Activated T-helper 2 cell treated with anti-CD3 and anti-CD28 coated beads, Interferon-gamma antibody, Interleukin-2, Interleukin-4, amounts not matched to agents 10 μg/mL and 5 μg/mL and 100 μg/mL, durations not matched to agents 14 hours and 24 hours and 36 hours (primary cell): ENCODE measurements at regions not wholly inside any gene's neighbourhood (a gene's known extent, or its start where the extent isn't known, plus 50 kb on each side); places are given as distances from the start of the nearest gene placed in this dataset.

ENCODE experiments used
- DNase-seq: peaks from one replicate; pipeline ENCODE4 v3.0.0; 2021; ENCODE audit warnings: low spot score
- H3K27ac Mint-ChIP-seq: one replicate; pipeline ENCODE4 v1.8.0; 2021; ENCODE audit warnings: mixed read lengths
- H3K27me3 Mint-ChIP-seq: one replicate; pipeline ENCODE4 v1.8.0; 2021; ENCODE audit warnings: low read depth, mixed read lengths
- H3K36me3 Mint-ChIP-seq: one replicate; pipeline ENCODE4 v1.8.0; 2021; ENCODE audit warnings: low read depth, mixed read lengths
- H3K4me1 Mint-ChIP-seq: one replicate; pipeline ENCODE4 v1.8.0; 2021; ENCODE audit warnings: low read depth, mixed read lengths
- H3K4me3 Mint-ChIP-seq: one replicate; pipeline ENCODE4 v1.8.0; 2021; ENCODE audit warnings: low read depth, mild to moderate bottlenecking, moderate library complexity, mixed read lengths
- H3K9me3 Mint-ChIP-seq: one replicate; pipeline ENCODE4 v1.8.0; 2021; ENCODE audit warnings: mixed read lengths
- intact Hi-C: fragments of 100-400 bp; cut with micrococcal nuclease; formaldehyde crosslinking; loops from one replicate; pipeline ENCODE4 v1.15.1; 2023

- Mint-ChIP-seq H3K27ac (no peak overlapping the region), H3K36me3 (no peaks in the 10 kb centered on the region), H3K4me3 (no peak overlapping the region), H3K4me1 (peaks cover 15% of the 10 kb centered on the region), H3K27me3 (peaks cover 21% of the 10 kb centered on the region), H3K9me3 (no peaks in the 10 kb centered on the region)
- intact Hi-C loops, result no loop called here
- no peak for DNase-seq
These were observed 174.8 kb upstream of the SYT6 start for GRCh38 chr1:114328361-114328904.

- no peak for DNase-seq
- H3K27ac Mint-ChIP-seq, result no peak overlapping the region
- intact Hi-C loops, result no loop called here
- peaks cover 11% of the 10 kb centered on the region for H3K27me3 Mint-ChIP-seq
- no peaks in the 10 kb centered on the region for H3K36me3 Mint-ChIP-seq
- no peaks in the 10 kb centered on the region for H3K9me3 Mint-ChIP-seq
- H3K4me3 Mint-ChIP-seq, result no peak overlapping the region
- H3K4me1 Mint-ChIP-seq, result no peaks in the 10 kb centered on the region
These were observed 170.9 kb upstream of the SYT6 start for GRCh38 chr1:114324662-114324965.

GRCh38 chr1:114323959-114324661 is 170.4 kb upstream of the SYT6 start:
- Mint-ChIP-seq H3K4me1 (no peaks in the 10 kb centered on the region), H3K27ac (no peak overlapping the region), H3K36me3 (no peaks in the 10 kb centered on the region), H3K27me3 (peaks cover 14% of the 10 kb centered on the region), H3K9me3 (no peaks in the 10 kb centered on the region), H3K4me3 (no peak overlapping the region)
- intact Hi-C loops, result no loop called here
- DNase-seq, result no peak

GRCh38 chr1:114322734-114323133 is 169.1 kb upstream of the SYT6 start:
- no peak for DNase-seq
- Mint-ChIP-seq H3K27ac (no peak overlapping the region), H3K4me1 (no peaks in the 10 kb centered on the region), H3K36me3 (no peaks in the 10 kb centered on the region), H3K9me3 (no peaks in the 10 kb centered on the region), H3K27me3 (peaks cover 11% of the 10 kb centered on the region), H3K4me3 (no peak overlapping the region)
- intact Hi-C loops, result no loop called here

- Mint-ChIP-seq H3K27me3 (peaks cover 8% of the 10 kb centered on the region), H3K4me1 (no peaks in the 10 kb centered on the region), H3K9me3 (no peaks in the 10 kb centered on the region), H3K4me3 (no peak overlapping the region), H3K36me3 (no peaks in the 10 kb centered on the region), H3K27ac (no peak overlapping the region)
- intact Hi-C loops, result no loop called here
- no peak for DNase-seq
These were observed 168.5 kb upstream of the SYT6 start for GRCh38 chr1:114322207-114322606.

- Mint-ChIP-seq H3K9me3 (no peaks in the 10 kb centered on the region), H3K4me3 (no peak overlapping the region), H3K36me3 (no peaks in the 10 kb centered on the region), H3K4me1 (no peaks in the 10 kb centered on the region), H3K27ac (no peak overlapping the region), H3K27me3 (peaks cover 8% of the 10 kb centered on the region)
- intact Hi-C loops, result no loop called here
- DNase-seq, result no peak
These were observed 166.9 kb upstream of the SYT6 start for GRCh38 chr1:114320586-114320985.

- intact Hi-C loops, result no loop called here
- Mint-ChIP-seq H3K4me3 (no peak overlapping the region), H3K36me3 (no peaks in the 10 kb centered on the region), H3K27ac (no peak overlapping the region), H3K4me1 (no peaks in the 10 kb centered on the region), H3K9me3 (no peaks in the 10 kb centered on the region), H3K27me3 (peaks cover 8% of the 10 kb centered on the region)
- no peak for DNase-seq
These were observed 165.7 kb upstream of the SYT6 start for GRCh38 chr1:114319418-114319817.

GRCh38 chr1:114318961-114319360 is 165.3 kb upstream of the SYT6 start:
- no peaks in the 10 kb centered on the region for H3K36me3 Mint-ChIP-seq
- H3K4me3 Mint-ChIP-seq, result no peak overlapping the region
- H3K9me3 Mint-ChIP-seq, result no peaks in the 10 kb centered on the region
- peaks cover 8% of the 10 kb centered on the region for H3K27me3 Mint-ChIP-seq
- no peaks in the 10 kb centered on the region for H3K4me1 Mint-ChIP-seq
- no peak overlapping the region for H3K27ac Mint-ChIP-seq
- no peak for DNase-seq
- intact Hi-C loops, result no loop called here

GRCh38 chr1:114316204-114316603 is 162.5 kb upstream of the SYT6 start:
- no peak overlapping the region for H3K27ac Mint-ChIP-seq
- DNase-seq, result no peak
- H3K9me3 Mint-ChIP-seq, result no peaks in the 10 kb centered on the region
- H3K4me1 Mint-ChIP-seq, result no peaks in the 10 kb centered on the region
- no peak overlapping the region for H3K4me3 Mint-ChIP-seq
- H3K36me3 Mint-ChIP-seq, result no peaks in the 10 kb centered on the region
- H3K27me3 Mint-ChIP-seq, result peaks cover 8% of the 10 kb centered on the region
- intact Hi-C loops, result no loop called here

- peaks cover 8% of the 10 kb centered on the region for H3K27me3 Mint-ChIP-seq
- intact Hi-C loops, result no loop called here
- no peak for DNase-seq
- no peaks in the 10 kb centered on the region for H3K36me3 Mint-ChIP-seq
- no peaks in the 10 kb centered on the region for H3K4me1 Mint-ChIP-seq
- H3K9me3 Mint-ChIP-seq, result no peaks in the 10 kb centered on the region
- no peak overlapping the region for H3K27ac Mint-ChIP-seq
- H3K4me3 Mint-ChIP-seq, result no peak overlapping the region
These were observed 162.0 kb upstream of the SYT6 start for GRCh38 chr1:114315631-114316030.

- Mint-ChIP-seq H3K9me3 (no peaks in the 10 kb centered on the region), H3K4me3 (no peak overlapping the region), H3K27me3 (peaks cover 6% of the 10 kb centered on the region), H3K36me3 (no peaks in the 10 kb centered on the region), H3K4me1 (no peaks in the 10 kb centered on the region), H3K27ac (no peak overlapping the region)
- DNase-seq, result no peak
- intact Hi-C loops, result no loop called here
These were observed 160.9 kb upstream of the SYT6 start for GRCh38 chr1:114314576-114314975.

GRCh38 chr1:114314098-114314497 is 160.4 kb upstream of the SYT6 start:
- DNase-seq, result no peak
- H3K4me3 Mint-ChIP-seq, result no peak overlapping the region
- H3K4me1 Mint-ChIP-seq, result no peaks in the 10 kb centered on the region
- H3K9me3 Mint-ChIP-seq, result no peaks in the 10 kb centered on the region
- intact Hi-C loops, result no loop called here
- H3K36me3 Mint-ChIP-seq, result no peaks in the 10 kb centered on the region
- H3K27me3 Mint-ChIP-seq, result peaks cover 3% of the 10 kb centered on the region
- no peak overlapping the region for H3K27ac Mint-ChIP-seq

GRCh38 chr1:114310695-114311271 is 157.1 kb upstream of the SYT6 start:
- no peak overlapping the region for H3K4me3 Mint-ChIP-seq

More at GRCh38 chr1:114310695-114311271, 157.1 kb upstream of the SYT6 start:
- Mint-ChIP-seq H3K27ac (no peak overlapping the region), H3K9me3 (no peaks in the 10 kb centered on the region), H3K27me3 (peaks cover 4% of the 10 kb centered on the region), H3K36me3 (no peaks in the 10 kb centered on the region), H3K4me1 (no peaks in the 10 kb centered on the region)
- intact Hi-C loops, result no loop called here
- DNase-seq, result no peak
